Femur (tissue), 1 donor: ENCODE measurements at regions not wholly inside any gene's neighbourhood (a gene's known extent, or its start where the extent isn't known, plus 50 kb on each side); places are given as distances from the start of the nearest gene placed in this dataset.
"Not testable (repeated sequence)": the region's sequence is repeated elsewhere in the genome, so short reads cannot be mapped to it uniquely, and the experiment has no call there.

ENCODE experiments used
- DNase-seq: peaks from one replicate; pipeline ENCODE4 v3.0.0-alpha.2; 2017

DNA sequence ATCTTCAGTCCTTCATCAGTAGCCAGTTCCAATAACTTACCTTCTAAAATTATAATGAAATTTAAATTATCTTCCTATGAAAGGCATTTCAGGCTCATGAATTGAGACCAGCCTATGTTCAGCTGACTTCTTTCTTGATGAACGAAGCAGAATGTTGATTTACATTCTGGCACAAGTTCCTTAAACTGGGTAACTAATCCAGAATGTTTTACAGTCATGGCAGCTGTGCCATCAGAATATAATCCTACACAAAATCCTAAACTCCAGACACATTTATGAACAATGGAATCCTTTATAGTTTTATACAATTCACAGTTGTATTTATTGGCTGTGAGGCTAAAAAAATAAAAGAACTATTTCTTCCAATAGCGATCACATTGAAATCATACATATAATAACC, 97.3 kb upstream of the CPM start:
- DNase-seq: no peak

DNA sequence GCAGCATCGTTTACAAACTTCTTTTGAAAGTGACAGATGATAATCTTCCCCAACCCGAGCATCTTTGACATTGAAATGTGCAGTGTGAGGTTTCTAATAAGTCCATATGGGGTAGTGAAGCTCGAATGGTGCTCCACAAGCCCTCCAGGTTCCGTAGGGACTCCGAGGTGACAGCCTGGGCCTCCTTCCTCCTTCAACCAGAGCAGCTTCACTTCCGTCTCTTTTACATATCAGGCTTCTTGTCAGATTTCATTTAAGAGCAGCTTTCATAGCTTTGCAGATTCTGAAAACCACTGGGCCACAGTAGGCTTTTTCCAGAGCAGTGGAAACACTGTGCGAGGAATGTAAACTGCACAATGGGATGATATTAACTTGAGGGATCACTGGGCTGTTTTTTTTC, 103.6 kb upstream of the CPM start:
- DNase-seq: no peak

DNA sequence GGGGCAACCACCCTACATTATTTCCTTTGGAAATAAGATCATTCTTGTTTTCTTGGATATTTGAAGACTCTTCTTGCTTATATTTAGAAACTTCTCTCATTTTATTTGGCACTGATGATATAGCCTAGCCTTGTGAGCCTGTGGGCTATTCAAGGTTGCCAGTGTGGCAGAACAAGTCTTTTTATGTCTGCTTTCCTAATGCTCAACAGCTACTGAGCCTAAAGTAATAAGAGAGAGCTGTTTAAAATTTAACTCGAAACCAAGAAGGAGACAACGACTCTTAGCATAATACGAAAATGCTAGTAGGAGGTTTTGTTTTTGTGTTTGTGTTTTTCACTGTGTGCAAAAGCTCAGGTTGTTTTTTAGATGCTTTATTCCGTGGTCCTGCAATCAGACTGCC, 104.0 kb upstream of the CPM start:
- no peak for DNase-seq

DNA sequence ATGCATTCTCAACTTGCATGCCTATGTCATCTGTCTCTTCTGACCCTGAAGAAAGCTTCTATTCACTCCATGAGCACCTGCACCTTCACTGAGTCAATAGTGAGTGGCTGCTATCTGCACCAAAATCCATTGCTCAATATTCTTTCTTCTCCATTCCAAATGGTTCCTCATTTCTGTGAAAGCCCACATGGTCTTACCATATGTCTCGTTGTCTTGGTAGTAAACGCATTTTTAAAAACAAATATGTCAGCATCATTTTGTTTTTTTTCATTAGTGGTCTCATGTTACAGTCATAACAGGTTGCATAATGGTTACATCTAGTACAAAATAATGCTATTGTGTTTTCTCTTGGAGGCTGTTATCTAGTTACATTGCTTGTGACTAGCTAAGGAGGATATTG, 106.9 kb upstream of the CPM start:
- no peak for DNase-seq

DNA sequence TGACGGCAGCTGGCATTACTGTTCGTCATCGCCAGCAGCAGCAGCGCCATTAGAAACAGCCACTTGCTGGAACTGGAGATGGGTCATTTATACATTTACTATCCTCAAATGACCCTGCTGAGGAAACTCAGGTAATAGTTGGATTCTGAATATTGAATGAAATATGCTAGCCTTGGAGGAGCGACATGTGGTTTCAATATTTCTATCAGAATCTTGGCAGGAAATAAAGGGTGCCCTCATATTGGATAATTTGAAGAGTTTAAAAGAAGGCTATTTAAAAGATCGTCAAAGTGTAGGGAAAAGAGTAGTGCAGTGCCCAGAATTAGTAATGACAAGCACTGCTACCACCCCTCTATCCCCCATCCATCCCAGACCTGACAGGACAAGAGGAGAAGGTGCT, 109.6 kb upstream of the CPM start:
- no peak for DNase-seq

DNA sequence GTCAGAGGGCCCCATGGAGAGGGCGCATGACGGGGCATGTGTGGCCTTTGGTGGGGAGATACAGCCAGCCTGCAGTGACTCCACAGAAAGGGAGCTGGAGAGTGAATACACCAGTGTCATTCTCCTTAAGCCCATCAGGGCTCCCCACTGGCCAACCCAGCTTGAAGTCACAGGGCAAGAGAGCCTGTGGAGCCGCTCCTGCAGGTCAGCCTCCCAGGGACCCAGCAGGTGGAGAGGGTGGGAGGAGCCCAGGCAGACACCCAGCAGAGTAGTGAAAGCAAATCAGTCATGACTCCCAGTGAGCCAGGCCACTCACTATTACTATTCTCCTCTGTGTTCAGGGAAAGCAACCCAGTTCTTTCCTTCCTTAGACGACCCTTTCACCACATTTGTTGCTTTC, 110.0 kb upstream of the CPM start:
- no peak for DNase-seq

DNA sequence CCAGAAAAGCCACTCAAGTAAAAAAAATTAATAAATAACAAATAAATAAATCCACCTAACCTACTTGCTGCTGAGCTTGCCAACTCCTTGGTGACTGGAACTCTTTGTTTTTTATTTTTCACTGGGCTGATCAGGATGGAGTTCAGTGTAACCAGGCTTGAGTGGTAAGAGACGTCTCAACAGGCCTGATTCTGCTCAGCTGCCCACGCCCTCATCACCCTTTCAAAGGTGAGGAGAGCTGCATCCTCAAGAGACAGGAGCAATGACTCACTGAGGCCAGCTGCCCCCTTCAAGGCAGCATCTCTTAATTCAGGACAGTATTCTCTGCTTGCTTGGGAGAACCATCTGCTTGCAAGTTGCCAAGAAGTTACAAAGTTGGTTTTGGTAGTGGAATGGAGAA, 111.9 kb upstream of the CPM start:
- DNase-seq: no peak

DNA sequence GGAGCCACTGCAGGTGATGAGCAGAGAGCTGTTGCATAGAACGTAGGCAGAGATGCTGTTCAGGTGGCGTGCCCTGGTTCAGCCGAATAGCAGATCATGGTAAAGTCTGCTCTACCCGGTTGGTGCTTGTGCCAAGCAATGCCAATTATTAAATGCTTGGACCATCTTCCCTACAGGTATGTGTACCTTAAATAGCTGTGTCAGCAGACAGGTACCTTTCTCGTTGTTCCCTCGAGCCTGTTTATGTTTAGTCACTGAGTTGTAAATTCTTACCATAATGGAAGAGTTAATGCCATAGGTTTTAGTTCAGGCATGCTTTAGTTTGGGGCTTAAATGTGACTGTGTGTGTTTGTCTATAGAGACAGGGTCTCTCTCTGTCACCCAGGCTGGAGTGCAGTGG, 112.5 kb upstream of the CPM start:
- DNase-seq: no peak

DNA sequence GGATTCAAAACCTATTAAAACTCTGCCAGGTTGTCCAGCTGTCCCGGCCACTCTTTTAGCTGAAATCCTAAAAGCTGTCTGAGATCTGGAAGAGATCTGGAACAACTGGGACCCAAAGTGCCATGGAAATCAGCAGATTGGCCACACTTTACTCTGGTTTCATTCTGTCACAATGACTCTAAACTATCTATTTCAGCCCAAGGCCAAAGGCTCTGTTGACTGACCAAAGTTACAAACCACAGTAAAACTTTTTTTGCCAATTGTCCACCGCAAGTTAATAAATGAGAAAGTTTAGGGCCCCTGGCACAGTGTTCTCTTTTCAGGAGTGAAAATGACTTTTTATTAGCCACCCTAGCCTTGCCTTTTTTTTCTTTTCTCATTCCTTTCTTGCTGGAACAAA, 113.4 kb upstream of the CPM start:
- no peak for DNase-seq

DNA sequence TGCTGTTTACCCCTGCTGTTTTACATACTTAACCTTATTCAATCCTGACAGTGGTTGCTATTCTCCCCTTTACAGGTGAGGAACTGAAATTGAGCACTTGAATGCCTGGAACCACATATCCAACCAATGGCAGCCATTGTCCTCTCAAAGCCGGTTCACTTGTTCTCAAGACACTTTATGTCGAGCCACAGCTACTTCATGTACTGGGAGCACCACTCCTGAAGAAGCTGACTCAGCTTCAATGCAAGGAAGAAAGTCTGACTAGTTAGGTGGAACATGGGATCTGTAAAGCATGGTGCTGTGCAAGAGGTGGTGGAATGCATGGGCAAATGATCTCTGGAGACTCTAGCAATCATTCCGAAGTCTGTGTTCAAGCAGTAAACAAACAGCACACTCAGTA, 113.9 kb upstream of the CPM start:
- DNase-seq: no peak

DNA sequence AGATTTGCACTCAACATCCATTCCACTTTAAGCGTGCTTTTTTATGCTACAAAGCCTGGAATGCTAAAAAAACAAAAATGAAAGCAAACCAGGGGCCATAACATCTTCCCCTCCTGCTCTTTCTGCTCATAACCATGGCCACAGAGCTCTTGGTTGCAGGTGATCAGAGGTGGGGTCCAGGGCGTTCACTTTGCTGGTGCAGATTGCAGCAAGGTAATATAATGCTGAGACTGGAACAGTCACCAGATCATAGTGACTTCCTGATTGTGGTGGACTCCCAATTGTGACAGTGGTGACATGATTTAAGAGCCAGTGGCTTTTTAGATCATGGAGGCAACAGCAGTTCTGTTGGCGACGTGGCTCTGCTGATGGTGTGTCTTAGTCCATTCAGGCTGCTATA, 115.0 kb upstream of the CPM start:
- no peak for DNase-seq

DNA sequence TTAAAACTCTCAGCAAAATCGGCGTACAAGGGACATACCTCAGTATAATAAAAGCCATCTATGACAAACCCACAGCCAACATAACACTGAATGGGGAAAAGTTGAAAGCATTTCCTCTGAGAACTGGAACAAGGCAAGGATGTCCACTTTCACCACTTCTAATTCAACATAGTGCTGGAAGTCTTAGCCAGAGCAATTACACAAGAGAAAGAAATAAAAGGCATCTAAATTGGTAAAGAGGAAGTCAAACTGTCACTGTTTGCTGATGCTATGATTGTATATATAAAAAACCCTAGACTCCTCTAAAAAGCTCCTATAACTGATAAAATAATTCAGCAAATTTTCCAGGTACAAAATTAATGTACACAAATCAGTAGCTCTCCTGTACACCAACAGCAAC, 116.9 kb upstream of the CPM start:
- DNase-seq: not testable (repeated sequence)

DNA sequence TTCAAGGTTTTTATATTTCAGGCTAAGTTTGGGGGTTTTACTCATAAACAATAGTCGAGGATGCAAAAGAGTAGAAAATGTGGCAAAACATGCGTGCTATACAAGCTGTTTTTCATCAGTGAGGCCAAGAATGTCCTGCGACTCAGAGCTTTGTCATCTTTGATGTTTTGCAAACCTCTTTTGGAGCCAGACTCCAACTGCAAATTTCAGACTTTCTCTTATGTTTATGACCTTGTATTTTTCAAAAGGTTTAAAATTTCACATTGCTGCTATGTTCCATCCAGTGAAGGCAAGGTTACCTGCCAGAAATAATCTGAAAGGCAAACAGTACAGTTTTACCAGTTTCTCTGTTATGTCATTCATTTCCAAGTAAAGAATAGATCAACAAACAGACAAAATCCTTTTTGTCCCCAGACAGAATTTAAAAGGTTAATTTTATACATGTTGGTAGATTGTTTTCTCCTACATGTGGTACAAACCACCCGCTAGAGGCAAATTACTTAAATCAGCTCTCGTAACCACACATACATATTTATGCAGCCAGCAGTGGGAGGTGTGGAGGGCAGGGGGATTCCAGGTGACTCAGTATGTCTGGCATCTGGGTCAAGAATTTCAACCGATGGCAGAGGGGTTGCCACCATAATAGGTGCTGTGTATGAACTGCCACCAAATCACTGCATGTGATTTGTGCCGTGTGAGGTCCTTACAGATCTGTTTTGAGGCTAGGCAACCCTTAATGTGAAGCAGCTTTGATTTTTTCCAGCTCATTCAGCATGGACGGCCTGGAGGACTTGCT, 119.8 kb upstream of the CPM start:
- DNase-seq: peak; percentile 28

DNA sequence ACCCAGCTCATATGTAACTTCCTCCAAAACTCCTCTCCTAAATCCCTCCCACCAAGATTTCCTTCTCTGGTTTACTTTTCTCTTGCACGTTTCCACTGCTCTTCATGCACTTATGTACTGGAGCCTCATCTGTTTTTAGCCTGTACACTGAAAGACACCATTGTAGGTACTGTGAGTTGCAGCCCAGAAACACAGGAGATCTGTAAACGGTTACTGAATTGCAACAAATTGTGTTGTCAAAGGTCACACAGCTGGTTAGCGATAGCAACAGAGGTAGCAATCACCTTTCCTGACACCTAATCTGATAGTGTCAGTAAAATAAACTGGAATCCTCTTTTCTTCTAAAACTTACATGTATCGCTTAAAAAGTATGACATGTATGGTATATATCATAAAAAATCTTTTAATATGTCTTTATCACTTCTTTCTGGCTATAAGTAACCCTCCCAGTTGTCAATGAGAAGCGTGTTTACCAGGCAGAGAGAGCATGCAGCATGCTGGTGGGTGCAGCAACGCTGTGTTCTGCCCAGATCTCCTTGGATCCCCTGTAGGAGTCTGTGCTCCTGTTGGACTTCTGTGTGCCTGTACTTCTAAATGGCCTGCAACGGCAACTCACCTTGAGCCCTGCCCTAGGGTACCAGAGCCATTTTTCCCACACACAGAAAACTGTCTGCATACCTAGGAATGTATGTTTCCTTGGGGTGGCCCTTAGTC, 121.5 kb upstream of the CPM start:
- DNase-seq: no peak

DNA sequence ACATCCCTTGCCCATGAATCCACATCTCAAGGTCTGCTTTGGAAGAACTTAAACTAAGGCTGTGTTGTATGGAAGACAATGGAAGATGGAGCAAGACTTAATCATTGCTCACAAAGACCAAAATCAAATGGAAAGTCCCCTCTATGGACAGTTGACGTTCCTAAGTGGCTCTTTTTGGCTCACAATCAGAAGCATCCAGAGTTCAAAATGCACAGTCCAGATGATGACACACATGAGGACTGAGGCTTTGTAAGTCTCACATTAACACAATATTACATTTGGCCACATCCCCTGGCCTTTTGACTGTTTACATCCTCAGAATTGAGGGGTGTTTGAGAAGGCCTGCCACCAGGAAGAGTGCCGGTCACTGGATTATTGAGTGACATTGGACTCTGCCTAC, 122.3 kb upstream of the CPM start:
- no peak for DNase-seq

DNA sequence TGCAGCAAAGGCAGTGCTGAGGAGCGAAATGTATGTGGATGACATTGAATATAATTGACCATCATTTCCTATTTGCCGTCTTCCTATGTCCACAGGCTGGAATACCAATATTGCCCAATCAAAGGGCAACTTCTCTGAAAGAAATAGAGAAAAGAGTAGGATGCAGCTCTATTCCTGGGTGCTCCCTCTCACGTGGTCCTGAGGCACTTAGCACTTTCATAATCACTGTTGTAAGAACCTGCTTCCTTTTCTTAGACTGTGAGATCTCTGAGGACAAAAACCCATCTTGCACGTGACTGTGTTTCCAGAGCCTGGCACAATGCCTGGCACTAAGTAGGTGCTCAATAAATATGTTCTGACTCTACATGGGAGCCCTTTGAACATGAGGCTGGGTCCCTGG, 122.7 kb upstream of the CPM start:
- no peak for DNase-seq

DNA sequence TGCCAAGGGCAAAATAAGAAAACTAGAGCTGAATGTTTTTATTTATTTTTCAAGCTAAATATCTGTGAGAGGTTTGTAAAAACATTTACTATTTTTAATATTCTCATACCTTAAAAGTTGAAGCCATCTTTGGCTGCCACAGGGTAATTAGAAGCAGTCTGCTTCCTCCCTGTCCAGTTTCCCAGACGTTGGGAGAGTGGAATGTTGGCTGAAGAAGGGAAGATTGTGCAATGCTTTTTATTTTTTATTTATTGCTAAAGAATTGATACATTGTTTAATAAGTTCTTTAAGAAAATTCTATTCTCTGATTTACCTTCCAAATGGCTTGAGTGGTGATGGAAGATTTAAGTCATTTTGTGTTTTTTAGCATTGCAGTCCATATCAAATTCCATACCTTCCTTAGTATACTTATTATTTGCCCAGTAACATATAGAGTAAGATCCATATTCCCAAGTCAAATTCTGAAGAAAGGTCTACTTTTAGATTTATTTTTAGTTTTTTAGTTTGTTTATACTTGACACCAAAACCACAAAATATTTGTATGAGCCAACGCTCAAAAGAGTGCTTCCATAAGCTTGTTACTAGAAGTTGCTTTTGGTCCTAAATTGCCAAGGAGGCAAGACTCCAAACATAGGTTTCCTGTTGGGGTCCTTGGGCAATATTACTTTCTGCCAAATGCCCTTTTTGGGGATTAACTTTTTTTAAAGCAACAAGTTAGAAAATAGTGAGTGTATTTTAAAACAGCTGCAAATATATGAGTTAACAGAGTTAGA, 124.0 kb upstream of the CPM start:
- DNase-seq: no peak

DNA sequence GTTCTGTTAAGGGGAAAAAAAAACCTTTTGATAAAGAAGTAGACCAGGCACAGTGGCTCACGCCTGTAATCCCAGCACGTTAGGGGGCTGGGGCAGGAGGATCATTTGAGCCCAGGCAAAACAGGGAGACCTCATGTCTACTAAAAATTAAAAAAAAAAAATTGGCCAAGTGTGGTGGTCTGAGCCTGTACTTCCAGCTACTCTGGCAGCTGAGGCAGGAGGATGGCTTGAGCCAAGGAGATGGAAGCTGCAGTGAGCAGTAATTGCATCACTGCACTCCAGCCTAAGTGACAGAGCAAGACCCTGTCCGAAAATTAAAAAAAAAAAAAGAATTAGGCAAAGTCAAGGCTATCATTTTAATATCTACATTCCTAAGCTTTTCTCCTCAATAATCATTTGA, 124.8 kb upstream of the CPM start:
- peak; percentile 28 for DNase-seq

DNA sequence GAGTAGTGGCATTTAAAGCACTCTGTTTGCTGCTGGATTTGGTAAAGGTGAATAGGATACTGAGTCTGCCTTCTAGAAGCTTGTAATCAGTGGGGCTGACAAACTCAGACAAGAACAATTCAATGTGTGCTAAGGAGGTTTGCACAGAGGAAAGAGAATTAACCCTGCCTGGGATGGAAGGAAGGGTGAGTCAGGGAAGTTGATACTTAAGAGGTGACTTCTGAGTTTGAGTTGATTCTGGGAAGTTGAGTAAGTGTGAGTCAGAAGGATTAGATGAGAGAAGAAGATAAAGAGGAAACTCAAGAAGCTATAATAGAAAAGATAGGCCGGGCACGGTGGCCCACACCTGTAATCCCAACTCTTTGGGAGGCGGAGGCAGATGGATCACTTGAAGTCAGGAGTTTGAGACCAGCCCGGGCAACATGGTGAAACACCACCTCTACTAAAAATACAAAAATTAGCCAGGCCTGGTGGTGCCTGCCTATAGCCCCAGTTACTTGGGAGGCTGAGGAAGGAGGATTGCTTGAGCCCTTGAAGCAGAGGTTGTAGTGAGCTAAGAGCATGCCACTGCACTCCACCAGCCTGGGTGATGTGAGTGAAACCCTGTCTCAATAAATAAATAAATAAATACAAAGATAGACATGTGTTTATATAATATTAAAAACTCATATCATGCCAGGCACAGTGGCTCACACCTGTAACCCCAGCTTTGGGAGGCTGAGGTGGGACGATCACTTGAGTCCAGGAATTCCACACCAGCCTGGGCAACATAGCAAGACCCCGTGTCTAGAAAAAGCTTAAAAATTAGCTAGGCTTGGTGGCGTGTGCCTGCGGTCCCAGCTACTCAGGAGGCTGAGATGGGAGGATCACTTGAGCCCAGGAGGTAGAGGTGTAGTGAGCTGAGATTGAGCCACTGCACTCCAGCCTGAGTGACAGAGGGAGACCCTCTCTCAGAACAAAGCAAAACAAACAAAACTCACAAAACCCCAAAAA, 126.8 kb upstream of the CPM start:
- no peak for DNase-seq

DNA sequence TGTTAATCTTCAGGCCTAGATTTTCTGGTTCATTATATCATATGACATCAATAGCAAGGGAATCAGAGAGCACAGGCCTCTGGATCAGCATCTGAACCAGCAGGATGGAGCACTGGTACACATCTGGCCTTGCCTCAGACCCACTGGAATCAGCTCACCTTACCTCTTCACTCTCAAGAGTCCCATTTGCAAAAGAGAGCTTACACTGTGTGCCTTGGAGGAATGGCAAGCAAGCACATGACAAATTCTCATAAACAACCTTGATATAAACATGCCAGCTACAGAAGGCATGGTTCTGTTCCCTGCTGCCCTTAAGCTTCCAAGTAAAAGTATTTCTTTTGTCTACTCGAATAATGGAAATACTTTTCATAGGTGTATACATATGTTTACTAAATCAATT, 128.6 kb upstream of the CPM start:
- DNase-seq: no peak

DNA sequence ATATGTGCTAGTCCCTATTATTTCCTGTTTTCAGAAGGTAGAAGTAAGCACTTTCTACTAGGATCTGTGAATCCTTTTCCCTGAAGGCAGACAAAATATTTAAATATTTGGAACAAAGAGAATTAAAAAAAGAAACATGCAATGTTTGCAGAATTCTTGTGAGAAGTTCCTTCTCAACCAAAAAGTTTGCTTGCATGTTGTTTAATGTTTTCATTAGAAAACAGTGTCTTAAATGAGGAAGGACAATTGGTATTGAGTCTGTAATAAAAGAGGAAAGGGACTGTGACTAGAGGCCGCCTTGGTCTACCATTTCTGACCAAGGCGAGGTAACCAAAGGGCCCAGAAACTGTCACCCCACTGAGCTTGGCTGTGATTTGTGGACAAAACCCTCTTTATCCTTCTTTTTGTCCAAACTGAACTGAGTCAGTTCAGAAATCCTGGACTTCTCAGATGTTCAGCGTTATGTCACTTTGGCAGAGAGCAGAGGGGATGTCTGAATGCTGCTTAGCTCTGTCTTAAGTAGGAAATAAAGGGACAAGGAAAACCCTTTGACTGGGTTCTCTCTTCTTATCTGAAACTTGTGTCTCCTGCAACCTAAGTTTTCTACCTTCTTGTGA, 129.8 kb upstream of the CPM start:
- no peak for DNase-seq

DNA sequence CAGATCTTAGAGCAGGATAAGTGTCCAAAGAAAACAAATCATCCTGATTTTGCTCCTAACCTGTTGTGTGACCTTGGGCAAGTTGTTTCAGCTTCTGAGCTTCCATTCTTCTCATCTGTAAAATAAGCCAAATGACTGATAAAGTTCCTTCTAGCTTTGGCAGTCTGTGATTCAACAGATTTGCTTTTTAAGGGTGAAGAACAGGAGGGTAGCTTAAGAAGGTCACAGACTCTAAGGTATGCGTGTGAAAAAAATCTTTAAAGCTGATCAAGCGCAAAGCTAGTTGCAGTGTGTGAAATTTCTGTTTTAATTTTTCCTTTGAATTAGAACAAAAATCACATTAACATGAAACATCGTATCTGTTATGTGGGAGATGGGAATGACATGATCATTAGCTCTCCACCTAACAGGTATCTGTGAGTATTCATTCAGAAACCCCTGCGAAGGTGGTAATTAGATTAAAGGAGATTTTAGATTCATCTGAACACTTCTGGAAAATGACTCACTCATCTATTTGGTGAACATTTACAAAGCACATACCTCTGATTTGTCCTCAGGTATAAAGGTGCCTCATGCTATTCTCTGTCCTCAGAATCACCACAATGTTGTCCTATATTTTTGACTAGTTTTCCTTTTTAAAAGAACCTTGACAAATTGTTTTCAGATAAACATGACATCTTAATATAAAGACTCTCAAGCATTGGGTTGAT, 131.9 kb upstream of the CPM start:
- DNase-seq: no peak
